C4-2B (cell line): ENCODE measurements at regions not wholly inside any gene's neighbourhood (a gene's known extent, or its start where the extent isn't known, plus 50 kb on each side); places are given as distances from the start of the nearest gene placed in this dataset.

Experiments used
- H3K27ac ChIP-seq: fragments of 450-650 bp; 2 replicates; pipeline ENCODE4 v1.5.1; 2017
- CTCF ChIP-seq: fragments of 450-650 bp; conservative IDR thresholded peaks from 2 replicates; pipeline ENCODE4 v1.5.1; 2017; ENCODE audit warnings: mild to moderate bottlenecking
- ZFX ChIP-seq: fragments of 450-650 bp; IDR thresholded peaks from 2 replicates; pipeline ENCODE4 v1.6.1; 2017

- H3K27ac ChIP-seq = no peak overlapping the region
- TF ChIP-seq ZFX (no peak), CTCF (peak; percentile 91)
Measured at GRCh38 chr6:41424370-41425058, 89.1 kb downstream of the NCR2 start.

- no peak overlapping the region for H3K27ac ChIP-seq
- TF ChIP-seq ZFX (no peak), CTCF (no peak)
Measured at GRCh38 chr6:41425511-41425910, 90.1 kb downstream of the NCR2 start.

GRCh38 chr6:41426438-41426851 lies 91.0 kb downstream of the NCR2 start:
- no peak overlapping the region for H3K27ac ChIP-seq
- no peak for TF ChIP-seq ZFX
- TF ChIP-seq CTCF = no peak

- H3K27ac ChIP-seq = no peak overlapping the region
- TF ChIP-seq CTCF (no peak), ZFX (no peak)
Measured at GRCh38 chr6:41426888-41427641, 91.7 kb downstream of the NCR2 start.

GRCh38 chr6:41427642-41428335 lies 92.4 kb downstream of the NCR2 start:
- peak overlapping the region; percentile 40 for H3K27ac ChIP-seq
- peak; percentile 34; the same call in 1 of the 2 replicates for TF ChIP-seq ZFX
- TF ChIP-seq CTCF = no peak; the same call in 1 of the 2 replicates

- TF ChIP-seq CTCF (no peak), ZFX (no peak)
- H3K27ac ChIP-seq = peak overlapping the region; percentile 40
Measured at GRCh38 chr6:41428336-41428995, 93.1 kb downstream of the NCR2 start.
